Mesenchymal stem cell (in vitro differentiated cells and primary cell): ENCODE measurements at regions not wholly inside any gene's neighbourhood (a gene's known extent, or its start where the extent isn't known, plus 50 kb on each side); places are given as distances from the start of the nearest gene placed in this dataset.
A peak's percentile ranks its signal among the peaks of the same experiment; 100 is the strongest.
"Not testable (repeated sequence)": the region's sequence is repeated elsewhere in the genome, so short reads cannot be mapped to it uniquely, and the experiment has no call there.

Experiments
- DNase-seq: peaks from one replicate; pipeline ENCODE4 v3.0.0-alpha.2; 2013
- H2AFZ ChIP-seq: one replicate; pipeline ENCODE4 v1.6.1; 2013; ENCODE audit warnings: low read depth, mild to moderate bottlenecking, control low read depth, inconsistent platforms, low read length, moderate library complexity
- H2AK5ac ChIP-seq: 2 replicates; pipeline ENCODE4 v1.6.1; 2013; ENCODE audit warnings: low read length, moderate library complexity, mild to moderate bottlenecking, inconsistent platforms; ENCODE audit not compliant: severe bottlenecking
- H2BK120ac ChIP-seq: one replicate; pipeline ENCODE4 v1.6.1; 2013; ENCODE audit warnings: low read depth, mild to moderate bottlenecking, inconsistent platforms, low read length, moderate library complexity
- H2BK12ac ChIP-seq, 2 experiments: one replicate each; pipeline ENCODE4 v1.6.1; 2013; ENCODE audit warnings: inconsistent platforms in 2 of 2, low read length in 2 of 2, mild to moderate bottlenecking in 2 of 2, moderate library complexity in 2 of 2, control low read depth in 1 of 2
- H2BK15ac ChIP-seq: one replicate; pipeline ENCODE4 v1.6.1; 2013; ENCODE audit warnings: mild to moderate bottlenecking, low read depth, inconsistent platforms; ENCODE audit not compliant: poor library complexity, severe bottlenecking
- H2BK5ac ChIP-seq: 2 replicates; pipeline ENCODE4 v1.6.1; 2013; ENCODE audit warnings: low read depth, mild to moderate bottlenecking, low read length, control low read depth, inconsistent platforms; ENCODE audit not compliant: poor library complexity, severe bottlenecking
- H3K14ac ChIP-seq, 2 experiments: one replicate each; pipeline ENCODE4 v1.6.1; 2013; ENCODE audit warnings: inconsistent platforms in 2 of 2, low read length in 2 of 2, control low read depth in 1 of 2, mild to moderate bottlenecking in 1 of 2, moderate library complexity in 1 of 2
- H3K18ac ChIP-seq, 2 experiments: one replicate each; pipeline ENCODE4 v1.6.1; 2013; ENCODE audit warnings: inconsistent platforms in 2 of 2, low read length in 2 of 2, control low read depth in 1 of 2, low read depth in 1 of 2, mild to moderate bottlenecking in 1 of 2
- H3K23ac ChIP-seq, 2 experiments: one replicate each; pipeline ENCODE4 v1.6.1; 2013; ENCODE audit warnings: inconsistent platforms in 2 of 2, low read length in 2 of 2, mild to moderate bottlenecking in 2 of 2, moderate library complexity in 2 of 2, control low read depth in 1 of 2
- H3K27ac ChIP-seq: 2 replicates; pipeline ENCODE4 v1.5.1; 2013; ENCODE audit warnings: mild to moderate bottlenecking, moderate library complexity, low read length, control low read depth, inconsistent platforms; ENCODE audit not compliant: poor library complexity, severe bottlenecking
- H3K27me3 ChIP-seq, 2 experiments: 2 replicates each; pipeline versions ENCODE4 v1.6.1 to v1.7.0; 2013; ENCODE audit warnings: low read length in 2 of 2, mild to moderate bottlenecking in 2 of 2, moderate library complexity in 2 of 2, control low read depth in 1 of 2, inconsistent platforms in 1 of 2; ENCODE audit not compliant: control insufficient read depth in 1 of 2, insufficient read depth in 1 of 2
- H3K36me3 ChIP-seq, 2 experiments: 2 replicates each; pipeline versions ENCODE4 v1.6.1 to v1.7.0; 2013; ENCODE audit warnings: low read length in 2 of 2, control low read depth in 1 of 2, inconsistent platforms in 1 of 2, low read depth in 1 of 2, mild to moderate bottlenecking in 1 of 2; ENCODE audit not compliant: insufficient read depth in 2 of 2, control insufficient read depth in 1 of 2
- H3K4ac ChIP-seq, 2 experiments: one replicate each; pipeline ENCODE4 v1.6.1; 2013; ENCODE audit warnings: inconsistent platforms in 2 of 2, low read length in 2 of 2, mild to moderate bottlenecking in 2 of 2, moderate library complexity in 2 of 2, control low read depth in 1 of 2, low read depth in 1 of 2
- H3K4me1 ChIP-seq: 2 replicates; pipeline ENCODE4 v1.6.1; 2013; ENCODE audit warnings: low read depth, low read length, control low read depth; ENCODE audit not compliant: control insufficient read depth, insufficient read depth
- H3K4me2 ChIP-seq: 2 replicates; pipeline ENCODE4 v1.6.1; 2013; ENCODE audit warnings: low read length, mild to moderate bottlenecking, inconsistent platforms; ENCODE audit not compliant: poor library complexity, severe bottlenecking
- H3K4me3 ChIP-seq, 2 experiments: 2 replicates each; pipeline versions ENCODE4 v1.5.1 to v1.7.0; 2013; ENCODE audit warnings: low read length in 2 of 2, mild to moderate bottlenecking in 2 of 2, control low read depth in 1 of 2, low read depth in 1 of 2; ENCODE audit not compliant: insufficient read depth in 1 of 2
- H3K79me1 ChIP-seq: replicated peaks from 2 replicates; pipeline ENCODE4 v1.6.1; 2013; ENCODE audit warnings: mild to moderate bottlenecking, control low read depth, low read length, inconsistent platforms; ENCODE audit not compliant: poor library complexity, severe bottlenecking
- H3K9ac ChIP-seq: 2 replicates; pipeline ENCODE4 v1.7.0; 2013; ENCODE audit warnings: mild to moderate bottlenecking, low read length, moderate library complexity
- H3K9me3 ChIP-seq: 2 replicates; pipeline ENCODE4 v1.7.0; 2013; ENCODE audit warnings: mild to moderate bottlenecking, low read length; ENCODE audit not compliant: control insufficient read depth
- H4K8ac ChIP-seq: one replicate; pipeline ENCODE4 v1.6.1; 2013; ENCODE audit warnings: inconsistent platforms, mild to moderate bottlenecking, low read length, moderate library complexity
- H4K91ac ChIP-seq: one replicate; pipeline ENCODE4 v1.6.1; 2013; ENCODE audit warnings: mild to moderate bottlenecking, low read length, inconsistent platforms
- WGBS: methylation state at CpG from one replicate; pipeline ENCODE4 v1.1.7; 2013; ENCODE audit warnings: mixed read lengths; 5-methylcytosine and 5-hydroxymethylcytosine counted together

- H3K4me1 ChIP-seq, H4K91ac ChIP-seq, H3K4me2 ChIP-seq, H2AK5ac ChIP-seq, H3K27me3 ChIP-seq, H3K9ac ChIP-seq, H2BK120ac ChIP-seq, H3K27ac ChIP-seq, H3K4ac ChIP-seq, H3K9me3 ChIP-seq, H4K8ac ChIP-seq, H2BK5ac ChIP-seq, H3K36me3 ChIP-seq, H3K18ac ChIP-seq, H3K4me3 ChIP-seq, H3K79me1 ChIP-seq, H3K23ac ChIP-seq, H2BK15ac ChIP-seq, DNase-seq, H2BK12ac ChIP-seq, H3K14ac ChIP-seq, H2AFZ ChIP-seq: not testable (repeated sequence)
- WGBS: 77% methylated on average over 10 of the region's 10 CpGs
Observed at GRCh38 chr14:89104171-89104817, 279.8 kb downstream of the TTC8 start.

GRCh38 chr14:89104861-89105260 lies 280.4 kb downstream of the TTC8 start:
- not testable (repeated sequence) for H2AFZ ChIP-seq, H3K79me1 ChIP-seq, H4K8ac ChIP-seq, H2BK120ac ChIP-seq, H3K18ac ChIP-seq, H2BK15ac ChIP-seq, H3K9ac ChIP-seq, H3K36me3 ChIP-seq, H3K23ac ChIP-seq, H4K91ac ChIP-seq, H3K4ac ChIP-seq, H3K27ac ChIP-seq, DNase-seq, H3K9me3 ChIP-seq, H2AK5ac ChIP-seq, H3K4me1 ChIP-seq, H2BK5ac ChIP-seq, H2BK12ac ChIP-seq, H3K27me3 ChIP-seq, H3K4me2 ChIP-seq, H3K4me3 ChIP-seq
- 77% methylated on average over 4 of the region's 4 CpGs for WGBS
- peak overlapping the region in 1 of 2 experiments; percentile 20 for H3K14ac ChIP-seq
